Fibroblast of gingiva (primary cell): ENCODE measurements at regions not wholly inside any gene's neighbourhood (a gene's known extent, or its start where the extent isn't known, plus 50 kb on each side); places are given as distances from the start of the nearest gene placed in this dataset.
A peak's percentile ranks its signal among the peaks of the same experiment; 100 is the strongest.

Experiments used
- DNase-seq: peaks from one replicate; pipeline ENCODE4 v3.0.0-alpha.2; 2011; ENCODE audit warnings: low read depth

DNA sequence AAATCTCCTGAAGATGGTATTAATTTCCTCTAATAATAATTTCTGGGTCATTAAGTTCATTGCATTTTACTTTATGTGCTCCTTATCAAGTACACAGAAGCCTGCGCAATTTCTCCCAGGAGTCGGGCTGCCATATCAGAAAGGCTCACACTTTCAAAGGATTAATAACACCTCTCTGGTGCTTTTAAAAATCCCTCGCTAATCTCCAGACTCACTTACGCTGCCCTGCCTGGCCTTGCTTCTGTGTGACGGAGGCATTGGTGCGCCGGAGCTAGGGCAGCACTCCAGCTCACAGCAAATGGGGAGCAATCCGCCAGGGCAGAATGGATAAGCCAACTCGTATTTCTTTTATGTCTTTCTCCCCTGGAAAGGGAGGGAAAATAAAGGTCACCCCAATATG, 300.8 kb downstream of the EFNB2 start:
- no peak for DNase-seq

DNA sequence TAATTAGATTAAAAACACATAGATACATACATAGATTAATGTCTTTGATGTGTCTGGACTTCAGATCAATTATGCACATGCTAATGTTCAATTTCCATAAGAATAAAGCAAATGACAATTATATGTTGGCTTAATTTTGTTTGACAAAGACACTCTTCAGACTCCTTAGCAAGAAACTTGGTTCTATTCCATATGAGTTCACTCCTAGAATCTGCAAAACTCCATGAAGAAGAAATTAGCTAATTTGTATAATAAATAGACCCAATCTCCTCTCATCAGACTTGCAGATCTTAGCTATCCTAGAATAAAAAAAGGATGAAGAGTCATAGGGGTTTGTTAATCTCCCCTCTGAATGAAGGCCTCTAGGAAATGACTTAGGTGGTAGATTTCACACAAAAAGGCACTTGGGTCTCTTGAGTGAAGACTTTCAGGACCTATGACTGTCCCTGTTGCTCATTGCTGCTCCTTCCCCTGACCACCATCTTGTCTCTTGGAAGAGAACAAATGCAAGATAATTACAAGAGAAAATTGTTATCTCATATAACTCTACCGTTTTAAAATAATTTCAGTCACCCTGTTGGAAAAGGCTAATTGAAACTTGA, 302.2 kb downstream of the EFNB2 start:
- no peak for DNase-seq

DNA sequence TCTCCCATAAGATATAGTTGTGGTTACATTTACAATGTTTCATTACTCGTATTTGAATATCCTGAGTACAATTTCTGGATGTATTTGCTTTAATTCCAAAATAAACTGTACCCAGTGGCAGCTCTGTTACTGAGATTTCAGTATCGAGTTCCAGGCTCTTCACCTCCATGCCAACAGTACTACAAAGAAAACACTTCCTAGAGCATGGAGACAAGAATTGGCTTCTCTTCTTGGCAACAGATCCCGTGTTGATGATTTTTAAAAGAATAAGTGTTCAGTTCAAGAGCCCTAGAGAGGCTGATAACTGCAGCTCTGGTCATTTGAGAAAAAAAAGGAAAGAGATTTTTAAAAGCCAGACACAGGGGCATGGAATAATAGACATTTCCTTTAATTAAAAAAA, 302.8 kb downstream of the EFNB2 start:
- peak; percentile 19 for DNase-seq

DNA sequence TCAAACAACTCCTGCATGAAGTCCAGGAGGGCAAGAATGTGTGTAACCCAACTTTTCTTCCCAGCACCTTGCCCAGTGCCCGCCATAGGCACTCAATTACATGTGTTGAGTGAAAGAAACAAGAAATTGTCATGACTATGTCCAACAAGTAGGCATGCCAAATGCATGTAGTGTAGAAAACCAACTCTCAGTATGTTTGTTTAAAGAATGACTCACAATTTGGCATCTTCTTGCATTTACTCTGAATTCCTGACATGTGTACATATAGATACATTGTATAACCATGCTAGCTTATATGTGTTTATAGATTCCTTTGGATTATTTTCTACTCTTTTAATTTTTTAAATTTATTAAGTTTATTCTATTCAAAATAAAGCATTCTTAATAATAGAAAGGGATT, 305.0 kb downstream of the EFNB2 start:
- peak; percentile 48 for DNase-seq

DNA sequence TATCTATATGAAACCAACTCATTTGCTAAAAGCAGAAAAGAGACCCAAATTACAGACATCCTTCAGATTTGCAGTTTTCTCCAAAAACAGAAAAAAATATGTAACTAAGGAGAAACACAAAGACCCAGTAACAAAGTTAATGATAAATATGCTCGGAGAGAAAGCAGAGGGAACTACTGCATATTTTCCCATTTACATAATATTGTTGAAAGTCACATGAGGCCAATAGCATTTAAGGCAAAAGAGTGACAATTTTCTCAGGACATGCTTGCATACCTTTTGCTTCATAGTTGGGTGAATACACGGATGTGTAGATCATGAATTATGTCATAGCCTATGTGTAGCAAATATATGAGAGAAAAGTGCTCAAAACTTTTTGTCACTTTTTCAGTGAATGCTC, 310.3 kb downstream of the EFNB2 start:
- DNase-seq, result no peak

DNA sequence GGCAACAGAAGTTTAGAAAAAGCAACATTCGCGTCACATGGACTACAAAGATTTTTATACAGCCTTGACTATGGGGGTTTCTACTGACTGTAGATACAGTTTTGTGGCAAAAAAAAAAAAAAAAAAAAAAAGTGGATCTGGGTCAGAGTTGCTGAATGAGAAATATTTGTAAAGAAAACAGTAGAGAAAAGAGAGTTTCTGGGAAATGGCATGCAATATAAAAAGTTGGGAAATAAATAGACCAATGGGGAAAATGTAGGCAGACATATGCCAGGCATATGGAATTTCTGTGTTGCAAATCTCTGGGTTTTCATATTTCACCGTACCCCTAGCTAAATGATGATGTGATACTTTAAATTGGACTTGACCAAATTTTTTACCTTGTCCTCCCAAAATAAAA, 315.3 kb downstream of the EFNB2 start:
- DNase-seq, result peak; percentile 31

DNA sequence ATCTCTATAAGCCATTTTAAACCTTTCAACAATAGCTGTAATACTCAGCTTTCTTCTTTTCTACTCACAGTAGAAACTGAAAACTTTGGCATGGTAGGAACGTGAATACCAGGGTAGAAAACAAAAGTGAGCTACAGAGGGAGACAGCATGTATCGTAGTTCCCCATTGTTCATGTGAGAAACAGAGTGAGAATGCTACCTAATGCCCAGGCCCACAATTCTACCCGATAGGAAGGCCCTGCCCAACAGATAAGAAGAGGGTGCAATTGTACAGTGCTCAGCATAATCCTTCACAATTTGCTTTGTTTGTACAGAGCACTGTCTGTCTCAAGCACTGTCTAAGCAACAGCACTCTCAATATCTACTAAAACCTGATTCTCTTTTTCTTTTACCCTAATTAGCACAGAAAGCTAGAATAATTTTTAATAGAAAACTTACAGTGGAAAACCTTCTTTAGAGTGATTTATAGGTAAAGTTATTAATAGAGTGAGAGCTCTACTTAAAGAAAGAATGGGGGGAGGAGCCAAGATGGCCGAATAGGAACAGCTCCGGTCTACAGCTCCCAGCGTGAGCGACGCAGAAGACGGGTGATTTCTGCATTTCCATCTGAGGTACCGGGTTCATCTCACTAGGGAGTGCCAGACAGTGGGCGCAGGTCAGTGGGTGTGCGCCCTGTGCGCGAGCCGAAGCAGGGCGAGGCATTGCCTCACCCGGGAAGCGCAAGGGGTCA, 322.3 kb downstream of the EFNB2 start:
- no peak for DNase-seq

DNA sequence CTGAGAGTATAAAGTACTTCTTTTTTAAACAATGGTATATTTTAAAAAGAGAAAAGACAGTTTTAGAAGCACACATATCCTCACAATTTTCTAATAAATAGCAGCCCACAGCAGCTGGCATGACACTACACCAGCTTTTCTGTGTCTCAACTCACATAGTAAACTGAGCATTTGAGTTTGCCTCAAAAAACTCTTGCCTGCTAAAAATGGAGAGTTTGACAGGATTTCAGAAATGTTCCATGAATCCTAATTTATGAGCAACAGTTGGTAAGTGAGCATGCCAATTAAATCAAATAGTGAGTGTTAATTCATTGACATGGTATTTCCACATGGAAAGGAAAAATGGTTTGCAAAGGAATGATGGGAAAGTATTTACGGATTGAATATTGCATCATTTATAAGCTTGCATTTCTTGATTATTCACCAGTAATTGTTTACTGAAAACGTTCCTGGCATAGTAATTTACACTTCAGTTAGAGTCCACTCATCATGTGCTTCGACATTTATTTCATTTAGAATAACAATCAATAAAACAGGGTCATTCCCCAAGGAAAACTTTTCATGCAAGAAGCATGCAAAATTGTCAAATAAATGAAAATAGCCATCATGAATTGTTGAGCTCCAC, 323.0 kb downstream of the EFNB2 start:
- DNase-seq, result peak; percentile 77

DNA sequence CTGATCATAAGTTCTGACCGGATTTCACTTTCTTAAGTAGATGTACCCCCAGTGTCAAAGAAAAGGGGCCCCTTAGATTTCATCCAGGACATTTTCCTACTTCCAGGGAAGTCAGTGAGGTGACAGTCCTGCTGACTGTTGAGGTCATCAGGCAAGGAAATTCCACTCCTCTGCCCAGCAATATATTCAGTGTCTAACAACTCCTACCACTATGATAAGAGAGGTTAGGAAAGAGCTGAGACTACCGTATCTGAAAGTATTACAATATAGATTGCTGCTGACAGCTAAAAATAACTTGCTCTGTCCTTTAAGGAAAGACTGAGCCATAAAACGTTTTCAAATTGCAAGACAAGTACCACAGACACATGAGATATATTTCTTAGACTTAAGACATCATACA, 325.1 kb downstream of the EFNB2 start:
- no peak for DNase-seq

DNA sequence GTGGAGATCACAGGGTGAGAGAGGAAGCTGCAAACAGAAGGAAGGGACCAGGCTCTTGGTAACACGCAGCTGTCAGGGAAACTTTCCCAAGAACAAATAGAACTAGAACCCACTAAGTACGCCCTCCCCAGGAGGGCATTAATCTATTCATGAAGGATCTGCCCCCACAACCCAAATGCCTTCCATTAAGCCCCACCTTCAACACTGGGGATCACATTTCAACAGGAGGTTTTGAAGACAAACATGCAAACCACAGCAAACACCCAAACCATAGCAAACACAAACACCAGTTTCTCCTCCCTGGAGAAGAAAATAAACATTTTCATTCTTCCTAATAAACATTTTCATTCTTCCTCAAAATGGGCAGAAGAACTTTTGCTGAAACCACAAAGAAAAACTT, 329.6 kb downstream of the EFNB2 start:
- DNase-seq, result peak; percentile 4

DNA sequence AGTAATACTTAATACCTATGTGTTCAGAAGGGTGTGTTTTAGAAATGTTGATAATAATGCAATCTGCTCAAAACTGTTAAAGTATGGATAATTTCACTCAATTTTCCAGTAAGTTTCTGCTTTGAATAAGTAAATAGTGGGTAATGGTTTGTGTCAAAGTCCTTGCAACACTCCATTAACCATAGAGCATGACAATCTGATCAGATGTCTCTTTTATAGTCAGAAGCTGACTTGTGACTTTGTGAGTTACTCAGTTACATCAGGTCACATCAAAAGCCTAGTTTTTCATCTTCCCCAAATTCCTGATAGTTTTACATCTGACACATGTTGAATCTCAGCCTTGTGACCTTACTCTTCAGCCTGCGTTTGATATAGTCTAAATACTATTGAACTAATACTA, 338.0 kb downstream of the EFNB2 start:
- DNase-seq, result no peak

DNA sequence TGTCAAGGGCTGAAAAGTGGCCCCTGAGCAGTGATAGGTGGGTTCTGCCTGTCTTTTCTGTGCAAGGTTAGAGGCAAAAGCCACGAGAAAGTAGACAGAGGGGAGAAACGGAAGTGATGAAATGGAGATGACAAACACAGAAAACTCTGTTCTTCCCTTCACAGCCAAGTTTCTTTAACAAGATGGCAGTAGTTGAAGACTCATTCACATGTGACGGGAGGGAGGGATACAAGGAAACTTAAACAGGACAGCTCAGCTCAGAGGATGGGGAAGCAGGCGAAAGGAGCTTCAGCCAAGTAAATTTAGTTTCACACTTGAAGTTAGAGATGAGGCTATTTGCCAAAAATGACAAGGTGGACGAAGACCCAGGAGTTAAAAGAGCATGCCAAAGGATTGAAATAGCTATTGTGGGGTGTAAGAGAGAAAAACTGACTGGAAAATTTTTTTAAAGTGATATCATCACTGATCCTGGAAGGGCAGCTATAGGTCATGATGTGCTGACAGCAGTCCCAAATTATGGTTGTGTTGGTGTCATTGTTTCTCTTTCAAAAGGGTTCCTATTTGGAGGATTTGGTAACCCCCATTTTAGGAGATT, 347.9 kb downstream of the EFNB2 start:
- no peak for DNase-seq

DNA sequence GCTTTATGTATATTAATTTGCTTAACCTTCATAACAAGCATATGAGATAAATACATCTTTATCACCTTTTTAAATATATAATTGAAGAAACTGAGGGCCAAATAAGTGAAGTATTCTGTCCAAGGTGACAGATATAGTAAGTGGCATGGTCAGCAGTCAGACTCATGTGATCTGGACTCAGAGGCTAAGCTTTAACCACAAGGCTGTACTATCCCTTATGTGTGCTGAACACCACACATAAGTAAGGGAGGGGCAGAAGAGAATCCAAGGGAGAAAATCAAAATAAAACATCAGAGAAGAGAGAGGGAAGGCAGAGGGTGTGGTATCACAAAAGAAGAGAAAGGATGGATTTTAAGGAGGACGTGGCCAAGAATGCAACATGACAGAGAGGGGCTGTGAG, 348.4 kb downstream of the EFNB2 start:
- DNase-seq, result no peak

DNA sequence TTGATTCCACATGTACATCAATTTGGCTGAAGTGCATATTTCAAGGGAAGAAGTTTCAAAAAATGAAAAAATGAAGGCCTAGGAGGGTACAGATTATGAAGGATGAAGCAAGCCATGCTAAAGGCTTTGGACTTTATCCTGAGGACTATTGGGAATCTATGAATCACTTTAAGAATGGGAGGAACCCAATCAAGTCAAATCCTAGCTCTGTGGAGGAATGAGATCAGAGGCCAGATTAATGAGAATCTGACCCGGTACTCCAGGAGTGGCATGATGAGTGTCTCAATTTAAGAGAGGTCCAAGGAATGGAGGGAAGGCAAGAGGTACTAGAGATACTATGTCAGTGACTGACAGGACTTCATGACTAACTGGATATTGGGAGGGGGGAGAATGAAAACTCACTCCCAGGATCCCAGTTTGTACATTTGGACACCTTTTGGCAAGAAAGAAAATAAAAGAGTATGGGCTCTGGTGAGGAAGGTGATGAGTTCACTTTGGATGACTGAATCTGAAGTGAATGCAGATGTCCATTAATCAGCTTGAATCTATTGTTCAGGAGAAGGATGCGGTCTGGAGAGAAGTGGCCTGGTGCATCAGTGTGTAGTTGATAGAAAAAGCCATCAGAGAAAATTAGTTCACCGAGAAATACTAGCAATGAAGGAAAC, 349.0 kb downstream of the EFNB2 start:
- DNase-seq, result no peak

DNA sequence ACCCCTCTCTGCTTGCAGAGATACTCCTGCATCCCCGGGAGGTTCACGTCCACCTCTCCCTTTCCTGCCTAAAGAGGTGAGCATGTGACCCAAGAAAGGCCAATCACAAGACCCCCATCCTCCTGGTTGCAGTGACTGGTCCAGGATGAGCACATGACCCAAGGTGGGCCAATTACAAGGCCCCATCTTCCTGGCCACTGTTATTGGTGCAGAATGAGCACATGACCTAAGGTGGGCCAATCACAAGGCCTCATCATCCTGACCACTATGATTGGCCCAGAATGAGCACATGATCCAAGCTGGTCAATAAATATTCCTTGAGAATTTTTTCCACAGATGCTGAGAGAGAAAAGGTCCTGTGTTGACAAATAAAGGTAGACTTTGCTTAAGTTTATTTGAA, 350.7 kb downstream of the EFNB2 start:
- DNase-seq, result no peak

DNA sequence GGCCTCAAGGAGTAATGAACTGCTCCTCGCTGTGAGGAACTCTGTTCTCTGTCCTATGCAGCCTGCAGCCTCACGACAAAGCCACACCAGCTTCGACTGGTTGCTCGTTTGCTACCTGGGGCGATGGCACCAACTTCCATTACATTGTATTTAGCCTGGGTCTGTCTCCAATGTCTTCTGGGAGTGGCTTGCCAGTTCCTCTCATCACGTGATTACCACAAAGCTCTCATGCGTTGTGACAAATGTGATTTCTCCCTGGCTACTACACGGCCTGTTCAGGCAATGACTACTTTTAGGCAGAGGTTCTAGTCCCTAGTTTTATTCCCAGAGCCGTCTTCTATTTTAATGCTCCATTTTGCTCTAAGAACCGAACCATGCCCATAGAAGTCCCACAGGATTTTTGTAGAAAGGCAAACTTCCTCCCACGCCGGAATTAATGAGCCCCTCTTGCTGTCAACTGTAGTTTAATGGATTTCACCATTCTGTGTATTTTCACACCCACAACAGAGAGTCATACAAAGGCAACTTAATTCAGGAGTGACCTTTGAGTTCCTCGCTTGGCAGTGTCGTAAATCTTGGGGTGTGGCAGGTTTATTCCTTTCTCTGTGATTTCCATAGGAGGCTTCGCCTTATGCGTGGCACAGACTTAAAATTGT, 351.9 kb downstream of the EFNB2 start:
- no peak for DNase-seq

DNA sequence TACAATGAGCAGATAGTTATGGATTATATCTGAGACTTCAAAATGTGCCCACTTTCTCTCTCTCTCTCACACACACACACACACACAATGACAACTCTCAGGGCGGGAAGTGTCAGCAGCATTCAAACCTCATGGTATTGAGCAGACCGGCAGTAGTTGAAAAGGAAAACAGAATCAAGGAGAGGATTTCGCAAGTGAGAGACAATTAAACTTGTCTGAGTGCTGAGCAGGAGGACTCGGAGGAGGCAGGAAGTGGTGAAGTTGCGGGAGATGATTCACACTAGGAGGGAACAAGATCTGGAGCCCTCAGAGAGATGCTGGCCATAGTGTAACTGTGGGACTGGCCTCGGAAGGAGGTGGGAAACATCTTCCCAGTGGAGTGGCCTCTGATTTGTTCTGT, 353.1 kb downstream of the EFNB2 start:
- peak; percentile 80 for DNase-seq

DNA sequence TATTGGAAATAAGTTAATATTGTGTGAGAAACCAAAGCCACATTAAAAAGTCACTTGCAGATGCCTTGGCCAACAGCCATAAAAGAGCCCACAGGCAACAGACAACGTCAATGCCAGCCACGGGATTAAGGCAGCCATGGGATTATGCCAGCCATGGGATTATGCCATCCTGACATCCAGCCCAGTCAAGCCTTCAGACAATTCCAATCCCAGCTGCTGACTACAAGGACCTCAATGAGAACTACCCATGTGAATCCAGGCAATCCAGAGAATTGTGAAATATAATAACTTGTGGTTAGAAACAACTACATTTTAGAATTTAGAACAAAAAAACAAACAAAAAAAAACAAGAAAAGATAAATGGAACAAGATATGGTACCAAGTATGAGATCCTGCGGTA, 356.6 kb downstream of the EFNB2 start:
- peak; percentile 83 for DNase-seq

DNA sequence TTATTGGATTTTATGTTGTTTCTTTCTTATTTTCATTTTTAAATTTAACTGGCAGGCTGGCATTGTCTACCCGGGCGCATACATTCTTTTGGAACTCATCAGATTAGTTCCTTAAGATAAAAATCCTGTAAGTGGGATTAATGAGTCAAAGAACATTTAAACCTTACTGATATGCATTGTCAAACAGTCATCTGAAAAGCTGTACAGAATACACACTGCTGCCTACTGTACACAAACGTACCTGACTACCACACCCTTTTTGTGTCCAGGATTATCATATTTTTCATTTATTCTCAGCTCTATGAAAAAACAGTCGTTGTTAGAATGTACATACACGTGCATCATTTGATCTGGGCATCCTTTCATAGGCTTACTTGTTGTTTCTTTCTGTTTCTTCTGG, 358.3 kb downstream of the EFNB2 start:
- DNase-seq, result no peak

DNA sequence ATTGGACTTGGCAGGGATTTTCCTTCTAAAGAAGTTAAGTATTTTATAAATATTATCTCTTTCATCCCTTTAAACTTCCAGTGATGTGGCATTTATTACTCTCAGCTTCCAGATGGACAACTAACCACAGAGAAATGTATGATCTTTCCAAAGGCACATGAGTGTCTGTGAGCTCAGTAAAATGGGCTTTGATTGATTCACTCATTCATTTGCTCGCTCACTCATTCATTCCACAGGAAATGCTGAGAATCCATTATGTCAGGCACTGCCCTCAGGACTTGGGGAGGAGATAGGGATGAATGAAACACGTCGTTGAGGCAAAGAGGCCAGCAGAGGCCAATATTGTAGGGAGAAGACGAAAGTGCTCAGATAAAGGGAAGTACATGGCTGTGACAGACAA, 359.3 kb downstream of the EFNB2 start:
- DNase-seq, result peak; percentile 35

DNA sequence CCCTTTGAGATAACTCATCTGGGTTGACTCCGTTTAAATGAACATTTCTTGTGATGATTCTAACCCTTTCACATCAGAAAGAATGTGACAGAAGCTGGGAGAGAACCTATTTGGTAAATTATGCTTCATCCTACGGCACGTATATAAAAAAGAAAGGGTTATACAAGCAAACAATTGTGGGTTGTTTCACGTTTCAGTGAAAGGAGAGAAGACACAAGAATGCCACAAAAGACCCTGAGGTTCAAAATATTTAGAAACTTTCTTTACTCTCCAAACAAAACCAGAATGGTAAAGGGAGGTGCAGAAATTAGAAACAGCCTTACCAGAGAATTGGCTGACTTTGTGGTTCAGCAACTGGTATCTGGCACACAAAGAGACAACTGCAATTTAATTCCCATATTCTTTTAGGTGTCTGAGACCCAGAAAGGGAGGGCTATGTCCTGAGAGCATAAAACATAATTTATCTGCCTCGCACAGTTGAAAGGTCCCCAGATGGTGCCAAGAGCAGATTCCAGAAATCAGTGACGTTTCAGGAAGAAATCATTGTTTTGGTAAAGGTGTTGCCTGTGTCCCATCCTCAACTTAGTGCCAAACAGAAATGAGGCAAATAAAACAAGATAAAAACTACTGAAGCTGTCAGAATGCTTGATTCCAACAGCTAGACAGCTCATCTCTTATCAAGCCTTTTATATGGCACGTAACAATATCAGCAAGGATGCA, 361.4 kb downstream of the EFNB2 start:
- DNase-seq, result peak; percentile 51

DNA sequence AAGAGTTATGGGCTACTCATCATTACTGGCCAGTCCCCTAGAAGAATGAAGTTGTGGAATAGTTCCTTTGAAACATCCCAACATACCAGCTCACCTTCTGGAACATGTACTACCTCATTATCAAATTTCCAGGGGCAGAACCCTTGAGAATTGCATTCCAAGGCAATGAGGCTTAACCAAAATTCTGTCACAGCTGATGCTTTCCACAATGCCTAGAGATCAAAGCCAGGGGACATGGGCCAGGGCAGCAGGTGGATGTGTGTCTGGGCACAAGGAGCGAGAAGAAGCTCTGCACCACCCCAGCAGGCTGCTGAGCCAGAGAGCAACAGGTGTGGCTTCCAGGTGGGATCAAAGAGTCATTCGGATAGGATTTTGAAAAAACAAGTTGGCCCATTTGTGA, 362.1 kb downstream of the EFNB2 start:
- DNase-seq, result no peak
